Muscle of back (tissue), 3 donors: ENCODE measurements at regions not wholly inside any gene's neighbourhood (a gene's known extent, or its start where the extent isn't known, plus 50 kb on each side); places are given as distances from the start of the nearest gene placed in this dataset.

ENCODE experiments used
- DNase-seq, 3 donors: peaks; one replicate each; pipeline versions ENCODE4 v3.0.0 to v3.0.0-alpha.2; 2013

DNA sequence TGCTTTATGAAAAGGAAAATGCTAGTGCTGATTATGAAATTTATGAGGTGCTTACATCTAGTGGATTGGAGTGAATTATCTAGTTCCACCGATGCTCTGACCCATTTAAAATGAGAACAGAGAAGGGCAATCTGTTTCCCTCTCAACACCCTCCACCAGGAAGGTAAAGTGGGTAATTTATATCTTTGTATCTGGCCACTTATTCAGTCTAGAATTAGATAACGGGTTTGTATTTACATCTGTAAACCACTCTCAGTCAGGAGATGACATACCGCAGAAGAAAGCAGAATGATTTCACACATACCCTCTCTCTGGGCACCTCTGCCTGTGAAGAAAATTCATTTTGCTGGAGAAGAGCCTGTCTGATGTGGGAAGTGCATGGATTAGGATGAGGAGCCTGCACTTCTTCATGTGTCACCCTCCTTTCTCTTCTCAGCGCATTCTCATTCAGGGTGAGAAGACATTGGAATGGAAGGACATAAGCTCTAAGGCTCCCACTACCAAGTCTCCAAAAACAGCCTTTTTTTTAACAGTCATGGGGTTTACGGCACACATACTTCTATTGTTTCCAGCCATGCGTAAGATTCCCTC, 646.7 kb upstream of the SALL1 start:
- DNase-seq = no peak

- no peak for DNase-seq
These were observed 628.2 kb upstream of the SALL1 start for GRCh38 chr16:51779240-51779639.

- DNase-seq = no peak
These were observed 622.2 kb upstream of the SALL1 start for GRCh38 chr16:51773071-51773890.

DNA sequence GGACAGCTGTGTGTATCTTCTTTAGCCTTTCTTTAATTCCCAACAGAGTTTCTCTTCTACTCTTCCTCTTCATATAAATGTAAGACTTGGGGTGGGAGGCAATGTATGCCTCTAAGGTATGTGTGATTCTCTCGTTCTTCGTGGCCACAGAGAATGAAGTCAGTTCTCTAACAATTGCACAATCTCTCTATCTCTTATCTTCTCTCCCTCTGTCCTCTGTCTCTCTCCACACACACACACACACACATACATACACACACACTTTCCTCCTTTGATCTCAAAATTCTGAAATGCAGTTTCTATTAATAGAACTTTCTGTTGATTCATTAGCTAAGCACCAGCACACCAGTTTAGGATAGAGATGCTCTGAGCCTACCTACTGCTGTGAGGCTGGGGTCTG, 615.7 kb upstream of the SALL1 start:
- DNase-seq = no peak

DNA sequence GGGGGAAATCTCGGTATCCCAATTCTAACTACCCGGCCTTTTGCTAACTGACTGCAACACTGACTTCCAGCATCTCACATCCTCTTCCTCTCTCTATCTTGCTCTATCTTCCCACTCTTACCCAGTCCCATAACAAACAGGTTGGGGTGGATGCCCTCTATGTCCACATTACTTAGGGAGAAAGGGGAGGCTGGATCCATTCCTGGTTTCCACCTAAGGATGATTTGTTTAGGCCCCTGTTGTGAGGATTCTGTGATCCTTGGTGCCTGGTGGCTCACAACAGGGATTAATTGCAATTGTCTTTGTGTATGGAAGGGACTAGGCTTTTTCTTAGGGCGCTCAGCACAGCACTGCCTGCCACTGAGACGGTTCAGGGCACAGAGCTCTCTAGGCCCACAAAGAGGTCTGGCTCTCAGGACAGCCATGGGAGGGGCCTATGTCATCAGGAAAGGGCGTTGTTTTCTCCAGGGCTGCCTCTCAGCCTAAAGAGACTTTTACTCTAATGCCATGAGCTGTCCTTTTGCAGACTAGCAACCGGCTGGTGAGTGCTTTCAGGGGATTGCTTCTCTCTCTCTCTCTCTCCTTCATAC, 612.1 kb upstream of the SALL1 start:
- DNase-seq = no peak

- peak; percentile 56 to 85 (median 73) for DNase-seq
These were observed 611.3 kb upstream of the SALL1 start for GRCh38 chr16:51762081-51762996.

GRCh38 chr16:51761001-51761400, 609.9 kb upstream of the SALL1 start:
- no peak for DNase-seq

- no peak for DNase-seq
These were observed 608.9 kb upstream of the SALL1 start for GRCh38 chr16:51759999-51760398.

DNA sequence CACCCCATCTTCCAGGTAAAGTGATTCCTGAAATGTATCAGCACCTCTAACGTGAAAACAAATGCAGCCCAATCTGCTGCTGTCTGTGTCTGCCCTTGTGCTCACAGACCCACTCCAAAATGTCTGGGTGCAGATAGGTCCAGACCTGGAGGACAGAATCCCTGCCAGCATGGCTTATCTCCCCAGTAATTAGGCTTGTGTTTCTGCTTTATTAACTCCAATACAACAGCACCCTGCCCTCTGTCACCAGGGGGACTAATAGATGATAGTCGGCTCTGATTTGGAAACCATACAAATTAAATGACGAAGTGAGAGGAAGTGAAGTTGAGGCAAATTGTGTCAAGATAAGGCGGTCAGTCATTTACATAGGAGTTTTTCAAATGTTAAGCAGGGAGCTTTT, 608.3 kb upstream of the SALL1 start:
- DNase-seq = no peak

DNA sequence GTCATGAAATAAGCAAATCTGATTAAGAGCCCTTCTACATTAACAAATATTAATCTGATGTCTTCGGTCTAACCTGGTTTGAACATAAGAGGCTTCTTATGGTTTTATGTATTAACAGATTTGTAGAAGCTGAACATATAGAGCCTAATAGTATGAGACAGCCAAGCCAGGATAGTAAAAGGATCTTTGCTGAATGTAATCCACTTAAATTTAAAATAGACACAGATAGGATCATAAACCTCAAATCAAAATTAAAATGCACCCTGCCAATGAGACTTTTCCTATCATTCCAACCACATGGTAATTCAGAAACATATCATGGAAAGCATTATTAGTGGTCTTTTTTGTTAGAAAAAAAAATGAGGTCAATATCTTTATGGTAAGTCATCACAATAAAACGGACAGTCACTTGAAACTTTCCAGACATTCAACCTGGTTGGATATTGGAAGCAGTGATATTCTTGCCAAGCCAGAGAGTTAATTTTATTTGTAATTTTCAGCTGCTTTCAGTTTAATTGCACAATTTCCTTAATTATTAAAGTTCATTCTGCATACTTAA, 606.9 kb upstream of the SALL1 start:
- no peak for DNase-seq

- DNase-seq = no peak
These were observed 606.4 kb upstream of the SALL1 start for GRCh38 chr16:51757505-51757904.

DNA sequence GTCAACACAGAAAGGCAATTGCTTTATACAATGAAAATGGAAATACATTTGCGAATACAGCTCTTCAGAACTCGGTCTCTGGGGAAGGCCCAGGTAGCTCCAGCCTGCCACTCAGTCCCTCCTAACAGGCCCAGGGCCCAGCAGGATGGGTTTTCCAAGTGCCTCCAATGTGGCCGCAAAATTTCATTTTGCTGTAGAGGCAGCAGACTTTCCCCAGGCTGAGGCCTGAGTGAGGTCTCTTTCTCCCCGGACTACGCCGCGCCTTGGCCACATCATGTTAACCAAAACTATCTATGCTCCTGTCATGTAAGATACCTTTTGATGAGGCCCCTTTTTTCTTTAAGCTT, 606.0 kb upstream of the SALL1 start:
- DNase-seq = no peak

DNA sequence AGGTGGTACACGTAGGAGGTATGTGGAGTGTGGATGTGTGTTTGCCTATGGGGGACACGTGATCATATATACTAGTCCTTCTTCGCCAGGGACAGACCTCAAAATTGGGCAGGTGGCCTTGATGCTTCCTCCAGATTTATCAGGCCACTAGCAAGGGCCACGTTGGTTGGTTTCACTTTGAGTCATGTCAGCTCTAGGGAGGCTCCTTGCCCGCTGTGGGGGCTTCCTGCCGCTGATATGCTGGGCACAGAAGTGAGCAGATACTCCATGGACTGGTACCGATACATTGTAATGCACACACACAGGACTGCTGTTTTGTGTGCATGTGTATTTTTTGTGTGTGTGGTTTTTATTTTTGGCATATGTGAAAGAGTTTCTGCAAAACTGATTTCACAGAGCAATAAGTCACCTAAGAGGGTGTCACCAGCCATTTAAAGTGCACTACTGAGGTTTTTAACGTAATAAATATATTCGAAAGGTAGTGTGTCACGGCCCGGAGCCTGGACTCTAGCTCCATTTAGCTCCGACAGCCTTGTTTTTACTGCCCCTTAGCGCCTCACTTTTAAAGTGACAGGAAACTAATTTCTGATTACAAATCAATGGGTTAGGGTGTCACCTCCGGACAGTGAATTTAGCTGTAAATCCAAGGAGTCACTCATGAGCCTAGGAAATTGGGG, 605.5 kb upstream of the SALL1 start:
- DNase-seq = no peak

DNA sequence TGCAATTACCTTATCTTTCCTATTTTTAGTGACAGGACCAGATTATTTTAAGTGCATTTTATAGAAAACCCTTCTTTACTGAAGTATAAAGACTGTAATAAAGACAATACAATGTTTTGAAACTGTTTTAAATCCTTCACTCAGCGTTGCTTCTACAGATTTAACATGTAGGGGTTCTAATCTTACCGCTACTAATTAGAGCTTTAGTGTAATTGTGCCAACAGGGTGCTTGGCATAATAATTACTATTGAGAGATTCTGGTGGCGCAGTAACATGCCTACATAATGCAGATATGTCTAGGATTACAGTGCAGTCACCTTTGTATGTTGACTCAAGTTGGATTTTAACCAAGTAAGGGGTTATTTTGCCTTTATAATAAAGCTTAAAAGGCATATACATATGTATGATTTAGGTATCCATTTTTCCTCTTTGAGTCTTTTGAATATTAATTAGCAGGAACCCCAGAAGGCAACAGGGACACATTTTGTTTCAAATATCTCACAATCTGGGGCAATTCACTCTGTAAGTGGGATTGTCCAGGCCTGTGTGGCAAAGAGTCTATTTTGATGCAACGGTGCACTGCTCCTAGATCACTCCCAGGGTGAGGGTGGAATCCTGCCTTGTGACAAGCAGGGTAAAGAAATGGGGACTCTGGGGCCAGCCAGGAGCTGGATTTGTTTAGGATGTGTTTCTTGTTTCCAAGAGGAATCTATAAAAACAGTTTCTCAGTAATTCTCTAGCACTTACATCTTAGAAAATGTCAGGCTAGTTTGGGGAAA, 604.7 kb upstream of the SALL1 start:
- no peak for DNase-seq

DNA sequence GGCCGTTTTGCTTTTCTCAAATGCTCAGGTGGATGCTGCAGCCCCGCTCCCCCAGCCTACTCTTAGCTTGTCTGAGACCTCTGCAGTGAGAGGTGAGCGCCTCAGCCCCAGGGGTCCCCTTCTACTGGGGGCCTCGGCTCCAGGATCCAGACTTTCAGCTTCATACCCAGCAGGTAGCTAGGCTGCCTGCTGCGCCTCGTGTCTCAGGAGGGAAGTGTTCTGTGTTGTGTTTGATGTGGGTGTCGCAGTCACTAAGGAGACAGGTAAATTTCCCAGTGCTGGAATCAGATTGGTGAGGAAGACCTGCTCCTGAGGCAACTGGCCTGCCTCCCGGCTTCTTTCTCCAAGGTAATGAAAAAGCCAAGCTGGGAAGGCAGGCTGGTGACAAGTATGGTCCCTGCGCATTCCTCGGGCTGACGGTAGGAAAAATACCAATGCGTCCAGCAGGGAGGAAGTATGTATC, 604.0 kb upstream of the SALL1 start:
- DNase-seq = no peak

DNA sequence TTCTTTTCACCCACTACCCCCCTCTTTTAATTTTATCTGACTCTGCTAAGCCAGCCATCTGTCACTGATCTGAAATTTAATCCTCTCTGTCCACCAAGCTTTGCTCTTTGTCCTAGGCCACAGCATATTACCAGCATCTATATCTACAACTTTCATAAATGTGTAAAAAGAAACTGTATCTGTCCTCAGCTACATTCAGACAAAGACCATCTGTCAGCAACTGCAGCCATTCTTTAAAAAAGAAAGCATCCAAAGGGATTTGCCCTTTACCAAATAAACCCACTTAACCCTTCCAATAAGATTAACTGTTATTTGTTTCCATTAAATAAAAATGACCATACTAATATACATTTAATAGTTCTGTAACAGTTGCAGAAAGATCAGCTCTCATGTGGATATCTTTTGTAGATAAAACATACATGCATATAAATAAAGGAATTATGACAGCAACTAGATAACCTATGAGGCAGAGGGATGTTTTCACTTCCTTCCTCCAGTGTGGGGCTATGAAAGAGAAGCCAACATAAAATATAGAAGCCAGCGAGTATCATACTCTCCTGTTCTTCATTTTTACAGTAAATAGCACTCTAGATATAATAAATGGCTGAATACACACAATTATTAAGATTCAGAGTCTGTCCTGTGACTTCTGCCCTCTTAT, 602.5 kb upstream of the SALL1 start:
- no peak for DNase-seq

DNA sequence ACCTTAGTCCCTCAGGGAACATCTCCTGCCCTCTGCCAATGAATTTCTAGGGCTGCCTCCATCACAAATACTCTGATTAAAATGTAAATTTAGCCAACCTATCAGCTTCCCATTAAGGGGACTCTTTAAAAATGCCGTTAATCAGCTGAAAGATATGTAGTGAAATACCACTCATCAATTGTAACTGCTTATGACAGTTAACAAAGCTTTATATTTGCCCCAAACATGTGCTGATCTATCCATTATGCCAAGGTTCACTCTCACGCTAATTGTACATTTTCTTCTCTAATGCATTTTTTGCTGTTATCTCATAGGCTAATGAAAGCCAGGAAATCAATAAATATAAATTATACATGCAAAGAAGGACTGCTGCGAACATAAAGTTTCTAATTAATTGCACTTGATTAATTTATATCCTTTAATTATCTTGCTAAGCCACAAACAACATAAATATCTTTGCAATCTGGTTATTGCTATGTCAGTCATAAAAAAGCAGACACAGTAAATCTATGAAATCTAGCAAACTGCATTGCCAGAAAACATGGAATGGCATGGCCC, 601.4 kb upstream of the SALL1 start:
- DNase-seq = no peak

- DNase-seq = no peak
These were observed 596.3 kb upstream of the SALL1 start for GRCh38 chr16:51747329-51747728.

GRCh38 chr16:51734220-51734619, 583.1 kb upstream of the SALL1 start:
- DNase-seq = no peak

- DNase-seq = no peak
These were observed 582.1 kb upstream of the SALL1 start for GRCh38 chr16:51733181-51733580.
